Myocyte (in vitro differentiated cells): ENCODE measurements at regions not wholly inside any gene's neighbourhood (a gene's known extent, or its start where the extent isn't known, plus 50 kb on each side); places are given as distances from the start of the nearest gene placed in this dataset.
"Not testable (repeated sequence)": the region's sequence is repeated elsewhere in the genome, so short reads cannot be mapped to it uniquely, and the experiment has no call there.

Source experiments
- DNase-seq: peaks from one replicate; pipeline ENCODE4 v3.0.0-alpha.2; 2012; ENCODE audit warnings: low read depth

DNA sequence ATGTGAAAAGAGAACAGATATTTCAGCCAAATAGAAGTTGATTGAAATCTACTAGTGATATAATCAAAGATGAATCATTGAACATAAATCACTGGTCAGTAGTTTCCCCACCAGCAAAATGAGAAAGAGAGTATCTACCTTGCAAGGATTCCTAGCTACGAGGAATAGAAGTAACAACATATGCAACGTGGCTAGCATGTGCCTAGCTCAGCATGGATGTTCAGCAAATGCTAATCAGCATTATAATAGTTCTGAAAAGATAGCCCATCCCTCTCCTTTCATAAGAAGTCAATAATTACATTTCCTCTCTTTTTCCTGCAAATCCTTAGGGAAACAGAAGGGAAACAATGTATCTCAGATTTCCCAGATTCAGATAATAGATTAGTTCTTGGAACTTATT lies 417.2 kb downstream of the SATB2 start:
- DNase-seq = no peak

DNA sequence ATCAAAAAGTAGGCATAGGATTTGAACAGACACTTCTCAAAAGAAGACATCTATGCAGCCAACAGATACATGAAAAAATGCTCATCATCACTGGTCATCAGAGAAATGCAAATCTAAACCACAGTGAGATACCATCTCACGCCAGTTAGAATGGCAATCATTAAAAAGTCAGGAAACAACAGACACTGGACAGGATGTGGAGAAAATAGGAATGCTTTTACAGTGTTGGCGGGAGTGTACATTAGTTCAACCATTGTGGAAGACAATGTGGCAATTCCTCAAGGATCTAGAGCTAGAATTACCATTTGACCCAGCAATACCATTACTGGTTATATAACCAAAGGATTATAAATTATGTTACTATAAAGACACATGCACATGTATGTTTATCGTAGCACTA lies 424.0 kb downstream of the SATB2 start:
- DNase-seq = not testable (repeated sequence)

DNA sequence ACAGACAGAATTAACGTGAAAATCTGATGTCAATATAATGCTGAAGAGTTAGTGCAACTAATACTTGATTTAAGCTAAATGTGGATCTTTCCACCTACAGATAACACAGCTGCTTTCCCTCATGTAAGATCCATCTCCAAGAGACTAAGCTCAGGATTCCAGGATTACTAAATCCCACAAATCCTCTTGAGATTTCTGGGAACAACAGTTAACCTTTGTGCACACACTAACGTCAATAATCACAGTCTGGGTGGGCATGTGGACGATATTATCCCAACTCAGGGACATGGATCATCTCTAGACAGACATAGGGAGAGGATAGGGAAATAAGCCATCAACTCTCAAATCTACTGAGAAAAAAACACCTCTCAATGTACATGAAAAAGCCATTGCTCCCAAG lies 432.6 kb downstream of the SATB2 start:
- no peak for DNase-seq

DNA sequence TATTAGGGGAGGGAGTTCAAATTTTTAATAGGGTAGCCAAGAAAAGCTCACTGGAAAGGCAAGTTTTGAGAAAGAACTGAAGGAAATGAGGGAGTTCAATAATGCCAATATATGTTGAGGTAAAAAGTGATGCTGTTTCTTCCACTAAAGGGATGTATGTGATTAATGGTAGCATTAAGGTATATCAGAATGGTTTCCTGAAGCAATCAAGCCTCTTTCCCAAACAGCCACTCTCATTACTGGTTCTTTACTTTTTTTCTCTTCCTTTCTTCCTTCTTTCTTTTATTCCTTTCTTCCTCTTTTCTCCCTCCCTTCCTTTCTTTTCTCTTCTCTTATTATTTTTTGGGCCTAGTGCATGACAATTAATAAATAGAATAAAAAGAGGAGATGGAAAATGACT lies 433.5 kb downstream of the SATB2 start:
- no peak for DNase-seq

DNA sequence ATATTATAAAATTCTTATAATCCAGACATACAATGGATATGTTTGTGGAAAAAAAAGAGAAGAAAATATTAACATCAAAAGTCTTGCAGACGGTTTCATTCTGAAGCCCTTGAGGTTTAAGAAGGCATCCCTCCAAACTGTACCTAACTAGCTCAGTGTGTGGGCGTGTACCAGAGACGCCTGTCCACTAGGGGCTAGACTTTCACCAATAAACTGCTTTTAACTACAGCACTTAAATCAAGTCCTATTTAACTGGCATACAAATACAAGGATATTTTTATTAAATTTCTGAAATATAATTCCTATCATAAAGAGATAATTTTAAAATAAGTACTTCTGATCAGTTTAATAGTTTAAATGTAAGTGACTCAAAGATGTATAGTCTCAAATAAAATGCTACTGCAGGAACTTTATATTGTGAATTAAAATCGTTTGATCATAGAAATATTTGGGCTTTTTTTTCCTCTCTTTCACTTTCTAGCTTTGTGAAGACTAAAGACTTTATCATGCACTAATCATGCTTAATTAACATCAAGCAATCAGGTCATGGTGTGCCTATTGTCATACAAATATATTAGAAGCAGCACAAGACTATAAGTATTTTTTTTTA lies 437.7 kb downstream of the SATB2 start:
- peak; percentile 50 for DNase-seq

DNA sequence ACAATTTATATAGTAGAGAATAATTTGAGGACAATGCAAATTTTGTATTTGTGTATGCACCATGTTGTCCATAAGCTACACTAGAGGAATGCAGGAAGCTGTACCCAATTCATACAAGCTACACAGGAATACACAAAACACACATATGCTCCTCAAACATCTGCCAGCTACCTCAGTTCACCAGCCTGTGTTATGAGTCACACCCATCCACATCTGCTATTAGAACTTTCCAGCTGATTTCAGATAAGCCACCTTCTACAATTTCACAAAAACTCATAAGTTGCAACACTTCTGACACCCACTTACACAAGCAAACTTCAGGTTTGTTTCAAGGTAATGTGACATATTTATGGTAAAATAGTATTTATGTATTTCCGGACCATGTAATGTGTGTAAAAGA lies 438.9 kb downstream of the SATB2 start:
- no peak for DNase-seq

DNA sequence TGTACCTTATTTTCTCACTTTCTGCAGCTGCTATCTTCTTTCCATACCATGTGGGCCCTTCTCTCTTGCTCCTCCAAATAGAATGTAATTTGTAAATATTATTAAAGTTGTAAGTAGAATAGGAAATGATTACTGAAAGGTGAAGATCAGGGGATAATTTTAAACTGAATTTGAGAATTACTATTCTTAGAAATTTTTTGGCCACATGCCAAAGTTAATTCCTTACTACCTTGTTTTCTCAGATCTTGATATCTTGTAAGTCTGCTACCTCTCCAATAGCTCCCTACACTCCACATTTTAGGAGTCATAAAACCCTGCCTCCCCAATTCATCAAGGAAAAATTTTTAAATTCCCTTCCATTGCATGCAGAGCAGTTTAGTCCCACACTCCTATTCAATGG lies 442.7 kb downstream of the SATB2 start:
- DNase-seq = no peak

DNA sequence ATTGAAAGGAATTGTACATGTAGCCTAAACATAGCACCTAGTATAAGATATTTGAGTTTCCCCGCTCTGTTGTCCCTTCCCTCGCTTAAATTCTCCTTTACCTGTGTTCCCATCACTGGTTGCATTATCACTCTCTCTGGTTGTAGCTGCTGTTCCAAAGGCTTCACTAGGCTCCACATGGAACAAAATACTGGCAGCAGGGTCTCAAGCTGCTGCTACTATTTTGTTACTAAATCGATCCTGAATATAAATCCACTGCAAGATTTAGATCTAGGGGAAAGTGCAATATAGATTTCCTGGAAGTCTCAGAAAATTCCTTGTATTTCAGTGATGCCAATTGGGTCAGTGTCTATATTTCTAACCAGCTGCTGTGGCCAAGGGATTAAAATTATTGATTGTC lies 443.5 kb downstream of the SATB2 start:
- no peak for DNase-seq

DNA sequence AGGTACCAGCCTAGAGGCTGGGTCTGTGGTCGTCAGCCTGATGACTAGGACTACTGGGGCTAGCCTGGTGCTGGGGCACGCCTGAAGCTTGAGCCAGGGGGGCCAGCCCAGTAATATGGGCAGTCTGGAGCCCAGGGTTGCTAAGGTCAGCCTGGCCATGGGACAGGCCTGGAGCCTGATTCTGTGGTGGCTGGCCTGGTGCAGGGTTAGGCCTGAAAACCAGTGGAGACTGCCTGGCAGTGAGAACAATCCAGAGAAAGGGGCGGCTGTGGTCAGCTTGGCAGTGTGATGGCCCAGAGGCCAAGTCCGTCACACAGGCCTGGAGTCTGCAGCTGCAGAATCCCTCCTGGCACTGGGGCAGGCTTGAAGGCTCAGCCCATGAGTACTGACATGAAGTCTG lies 445.8 kb downstream of the SATB2 start:
- no peak for DNase-seq

DNA sequence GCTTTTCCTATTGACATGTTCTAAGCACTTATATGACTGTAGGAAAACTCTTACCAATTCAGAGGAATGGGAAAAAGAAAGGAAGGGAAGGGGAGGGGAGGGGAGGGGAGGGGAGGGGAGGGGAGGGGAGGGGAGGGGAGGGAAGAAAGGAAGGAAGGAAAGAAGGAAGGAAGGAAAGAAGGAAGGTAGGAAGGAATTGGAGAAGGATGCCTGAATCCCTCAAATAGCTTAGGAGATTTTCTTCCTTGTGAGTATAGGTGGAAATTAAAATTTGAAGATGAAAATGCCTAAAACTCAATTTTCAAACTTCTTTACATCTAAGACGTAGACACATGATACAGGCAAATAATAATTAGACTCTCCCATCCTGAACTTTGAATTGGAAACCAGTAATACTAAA lies 463.1 kb downstream of the SATB2 start:
- no peak for DNase-seq

DNA sequence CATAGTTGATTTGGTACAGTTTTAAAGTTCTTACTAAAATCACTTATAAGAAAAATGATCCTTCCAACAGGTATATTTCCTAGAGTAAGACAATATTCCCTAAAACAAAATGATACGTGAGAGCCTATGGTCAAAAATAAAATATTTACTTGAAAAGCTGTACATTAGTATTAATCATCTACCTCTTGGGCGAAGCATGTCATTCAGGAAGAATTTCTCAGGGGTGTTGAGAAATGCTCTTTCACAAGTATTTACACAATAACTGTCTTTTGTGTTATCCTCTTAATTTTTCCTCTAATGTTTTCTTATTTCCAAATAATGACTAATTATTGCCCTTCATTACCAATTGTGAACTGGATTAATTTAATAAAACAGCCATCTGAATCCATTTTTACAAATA lies 466.3 kb downstream of the SATB2 start:
- no peak for DNase-seq

DNA sequence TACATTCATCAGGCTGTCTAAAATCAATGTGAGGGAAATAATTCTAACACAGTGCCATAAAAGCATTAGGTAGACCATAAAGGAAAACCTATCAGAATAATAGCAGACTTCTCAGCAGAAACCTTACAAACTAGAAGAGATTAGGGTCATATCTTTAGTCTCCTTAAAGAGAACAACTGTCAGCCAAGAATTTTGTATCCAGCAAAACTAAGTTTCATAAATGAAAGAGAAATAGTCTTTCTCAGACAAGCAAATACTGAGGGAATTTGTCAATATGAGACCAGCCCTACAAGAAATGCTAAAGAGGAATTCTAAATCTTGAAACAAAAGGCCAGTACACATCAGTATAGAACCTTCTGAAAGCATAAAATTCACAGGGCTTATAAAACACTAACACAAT lies 482.0 kb downstream of the SATB2 start:
- no peak for DNase-seq

DNA sequence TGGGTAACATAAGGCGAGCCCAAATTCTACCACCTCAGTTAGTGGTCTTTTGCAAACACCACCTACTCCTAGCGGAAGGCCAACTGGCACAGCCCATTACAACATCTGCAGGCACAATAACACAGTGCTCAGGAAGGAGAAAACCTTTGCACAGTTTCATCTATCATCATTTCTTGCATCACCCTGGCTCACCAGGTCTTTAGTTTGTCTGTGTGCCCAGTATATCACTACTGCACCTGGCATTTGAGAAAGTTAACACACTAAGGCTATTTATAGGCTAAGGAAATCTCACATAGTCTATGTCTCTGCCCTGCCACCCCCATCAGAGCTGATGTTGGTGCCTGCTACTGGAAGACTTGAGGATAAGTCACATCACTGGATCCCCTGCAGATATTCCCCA lies 484.0 kb downstream of the SATB2 start:
- no peak for DNase-seq

DNA sequence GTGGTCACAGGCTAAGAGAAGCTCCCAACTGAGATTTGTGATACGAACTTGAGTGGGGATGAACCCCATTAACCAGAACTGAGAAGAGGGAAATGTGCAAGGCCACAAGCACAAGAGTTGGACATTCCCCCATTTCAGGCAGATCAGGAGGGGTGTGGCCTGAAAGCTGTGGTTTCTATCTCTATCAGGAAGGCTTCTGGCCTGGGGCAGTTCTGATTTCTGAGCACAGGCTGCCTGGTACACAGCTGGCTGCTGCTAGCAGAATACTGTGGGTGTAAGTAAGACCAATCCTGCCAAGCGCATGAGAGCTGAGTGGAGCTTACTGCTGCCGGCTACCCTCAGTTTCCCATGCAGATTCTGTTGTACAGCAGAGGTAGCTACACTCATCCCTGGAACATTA lies 484.6 kb downstream of the SATB2 start:
- DNase-seq = no peak

DNA sequence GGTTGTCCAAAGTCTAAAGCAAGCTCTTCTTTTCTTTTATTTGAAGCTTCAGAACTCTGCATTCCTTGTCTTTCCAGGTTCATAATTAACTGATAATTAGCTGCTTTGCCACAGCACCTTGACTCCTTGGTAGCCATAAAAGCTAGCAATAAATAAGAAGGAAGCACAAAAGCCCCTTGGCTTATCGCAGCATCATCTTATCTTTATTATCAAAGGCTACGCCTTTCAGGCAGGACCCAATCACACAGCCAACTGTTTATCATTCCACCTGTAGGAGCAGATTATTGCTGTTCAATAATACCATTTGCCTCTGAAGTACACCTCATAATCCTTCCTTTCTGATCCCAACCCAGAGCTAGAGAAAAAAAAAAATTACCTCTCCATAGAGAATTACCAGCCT lies 489.2 kb downstream of the SATB2 start:
- no peak for DNase-seq

DNA sequence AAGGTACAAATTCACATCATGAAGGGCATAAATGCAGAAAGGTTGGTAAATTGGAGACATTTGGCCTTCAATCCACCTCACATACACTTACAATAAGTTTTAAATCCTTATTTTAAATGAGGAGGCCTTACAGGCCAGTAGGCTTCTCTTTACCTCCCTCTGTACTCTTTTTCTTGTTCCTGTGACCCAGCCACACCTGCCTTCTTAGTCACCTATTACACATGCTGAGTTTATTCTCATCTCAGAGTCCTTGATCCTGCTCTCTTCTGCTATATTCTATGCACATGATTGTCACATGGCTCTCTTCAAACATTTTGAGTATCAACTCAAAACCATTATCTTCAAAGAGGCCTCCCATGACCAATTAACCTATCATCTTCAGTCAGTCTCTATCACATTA lies 491.5 kb downstream of the SATB2 start:
- no peak for DNase-seq

DNA sequence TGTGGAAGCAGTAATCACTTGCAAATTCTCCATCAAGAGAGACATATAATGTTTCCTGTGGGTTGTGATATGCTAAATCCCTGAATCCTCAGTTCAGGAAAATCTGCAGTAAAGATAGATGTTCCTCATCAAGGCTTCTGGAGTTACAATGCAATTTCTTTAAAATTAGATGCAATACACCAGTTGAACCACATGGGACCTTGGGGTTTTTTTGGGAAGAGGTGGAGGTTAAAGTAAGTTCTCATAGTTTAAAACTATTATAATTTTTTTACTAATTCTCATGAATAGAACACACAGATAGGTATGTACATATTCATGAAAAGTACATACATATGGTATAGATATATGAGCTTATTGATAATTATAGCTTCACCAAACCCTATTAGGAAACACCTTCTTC lies 496.2 kb downstream of the SATB2 start:
- DNase-seq = no peak

DNA sequence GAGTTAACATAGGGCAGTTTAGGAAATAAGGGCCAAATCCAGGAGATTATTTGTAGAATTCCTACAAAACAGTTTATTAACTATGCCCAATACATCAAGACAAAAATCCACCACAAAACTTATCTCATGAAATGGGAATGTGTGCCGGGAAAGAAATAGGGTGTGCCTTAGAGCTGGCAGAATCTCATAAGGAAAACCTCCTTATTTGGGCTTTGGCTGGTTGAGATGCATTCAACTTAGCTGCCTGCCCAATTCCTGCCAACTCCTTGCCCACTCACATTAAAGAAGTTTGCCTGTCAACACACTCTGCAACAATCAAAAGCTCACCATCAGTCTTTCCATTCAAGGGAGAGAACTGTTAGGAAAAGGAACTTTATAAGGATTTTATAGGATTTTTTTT lies 500.6 kb downstream of the SATB2 start:
- DNase-seq = peak; percentile 8

DNA sequence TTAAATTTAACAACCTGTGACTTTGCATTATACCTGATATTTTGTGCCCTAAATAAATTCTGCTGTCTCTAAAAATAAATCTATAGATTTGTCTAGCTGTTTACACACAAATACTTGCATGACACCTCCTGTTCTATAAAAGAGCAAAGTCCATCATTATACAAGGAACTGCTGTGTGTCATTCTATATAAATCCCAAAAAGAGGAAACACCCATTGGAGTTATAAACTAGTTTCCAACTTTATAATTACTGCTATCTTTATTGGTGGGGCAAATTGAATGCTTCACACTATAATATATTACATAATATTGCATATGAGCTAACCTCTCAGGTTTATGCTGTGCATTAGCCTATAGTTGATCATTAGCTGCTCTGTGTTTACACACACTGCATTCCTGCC lies 504.4 kb downstream of the SATB2 start:
- no peak for DNase-seq

DNA sequence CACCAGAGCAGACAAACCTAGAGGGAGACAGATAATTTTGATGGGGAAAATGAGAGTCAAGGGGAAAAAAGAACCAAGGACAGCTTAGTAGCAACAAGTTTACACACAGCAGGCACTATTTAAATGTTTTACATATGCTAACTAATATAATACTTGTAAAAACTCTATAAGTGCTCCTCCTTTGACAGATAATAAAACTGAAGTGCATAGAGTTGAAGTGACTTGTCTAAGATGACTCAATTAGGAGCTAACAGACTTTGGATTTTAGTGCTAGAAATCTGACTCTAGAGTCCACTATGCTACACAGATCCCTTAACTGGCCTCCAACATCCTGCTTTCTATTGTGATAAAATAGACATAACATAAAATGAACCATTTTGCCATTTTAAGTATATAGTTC lies 506.9 kb downstream of the SATB2 start:
- DNase-seq = no peak

DNA sequence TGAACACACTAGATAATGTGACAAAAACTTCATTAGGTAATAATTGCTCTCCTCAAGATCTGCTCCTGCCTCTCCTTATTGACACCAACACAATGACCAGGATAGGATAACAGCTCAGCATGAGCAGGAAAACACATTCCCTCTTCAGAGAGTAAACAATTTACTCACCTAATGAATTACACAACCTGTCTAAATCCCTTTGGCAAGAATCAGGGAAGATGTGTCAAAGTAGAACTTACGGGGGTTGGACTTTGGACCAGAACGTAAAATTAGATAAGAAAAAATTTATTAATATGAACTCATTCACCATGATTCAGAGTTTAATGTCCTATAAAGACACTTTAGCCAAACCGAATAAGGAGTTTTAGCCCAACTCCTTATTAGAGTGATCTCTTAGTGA lies 512.2 kb downstream of the SATB2 start:
- DNase-seq = no peak

DNA sequence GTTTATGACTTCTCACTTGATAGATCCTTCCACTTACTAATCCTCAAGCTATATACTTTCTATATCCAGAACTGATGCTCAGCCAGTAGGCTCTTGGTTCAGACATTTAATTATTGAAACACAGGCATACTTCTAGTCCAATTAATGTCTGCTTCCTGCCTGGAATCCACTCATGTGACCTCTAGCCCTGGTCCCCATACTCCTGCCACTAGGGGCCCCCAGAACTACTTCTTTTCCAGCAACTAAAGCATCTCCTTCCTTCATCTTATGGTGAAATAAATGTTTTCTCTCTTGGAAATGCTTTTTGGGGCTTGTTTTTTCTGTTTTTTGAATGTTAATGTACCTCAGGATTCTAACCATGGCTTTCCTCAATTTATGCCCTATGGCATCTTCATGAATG lies 527.6 kb downstream of the SATB2 start:
- DNase-seq = peak; percentile 4

DNA sequence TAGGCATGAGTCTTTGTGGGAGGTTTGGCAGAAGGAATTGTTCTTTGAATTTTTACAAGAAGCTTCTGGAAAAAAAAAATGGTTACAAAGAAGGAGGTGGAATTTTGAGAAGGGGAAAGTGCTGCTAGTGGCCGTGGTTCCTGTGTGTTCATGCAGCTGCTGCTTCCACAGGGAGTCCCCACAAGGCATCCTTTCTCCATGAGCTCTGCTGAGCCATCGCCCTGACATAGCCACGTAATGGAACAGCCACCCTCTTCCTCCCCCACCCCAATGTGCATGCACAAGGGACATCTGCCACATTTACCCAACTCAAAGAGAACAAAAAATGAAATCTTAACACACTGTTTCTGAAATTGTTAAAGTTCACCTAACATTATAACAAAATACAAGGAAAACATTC lies 529.7 kb downstream of the SATB2 start:
- DNase-seq = peak; percentile 18
